Naive thymus-derived CD4-positive, alpha-beta T cell (primary cell): ENCODE measurements at regions not wholly inside any gene's neighbourhood (a gene's known extent, or its start where the extent isn't known, plus 50 kb on each side); places are given as distances from the start of the nearest gene placed in this dataset.

Experiments
- ATAC-seq: fragments of 150-1000 bp; cut with Tn5 transposase; 2 replicates; pipeline ENCODE4 v1.10.0; 2021; ENCODE audit warnings: mild to moderate bottlenecking, moderate library complexity
- CTCF ChIA-PET: fragments of 350-600 bp; sonication (Branson Sonifier 250); formaldehyde crosslinking; loops from one replicate; lab custom pipeline; 2021; ENCODE audit warnings: antibody characterized with exemption; lab: Charles Lee
- POLR2A ChIA-PET: fragments of 350-600 bp; sonication (Branson Sonifier 250); formaldehyde crosslinking; loops from one replicate; lab custom pipeline; 2021; ENCODE audit warnings: antibody characterized with exemption, inconsistent platforms; lab: Charles Lee
- DNase-seq, 9 donors: peaks; one replicate each; pipeline versions ENCODE4 v3.0.0 to v3.0.0-alpha.2; 2020 to 2022; ENCODE audit warnings: mixed read lengths in 1 of 9
- H3K27ac ChIP-seq: one replicate; pipeline ENCODE4 v1.7.0; 2013; ENCODE audit warnings: mild to moderate bottlenecking, low read depth, low read length, moderate library complexity
- H3K27me3 ChIP-seq, 2 donors: one replicate each; pipeline ENCODE4 v1.7.0; 2013; ENCODE audit warnings: low read length in 2 of 2, mild to moderate bottlenecking in 2 of 2, moderate library complexity in 2 of 2; ENCODE audit not compliant: control insufficient read depth in 2 of 2, insufficient read depth in 2 of 2
- H3K36me3 ChIP-seq, 3 experiments: 1 replicate in 2 of 3; 2 replicates in 1 of 3; pipeline ENCODE4 v1.7.0; 2013; ENCODE audit warnings: low read length in 3 of 3, mild to moderate bottlenecking in 3 of 3, moderate library complexity in 1 of 3; ENCODE audit not compliant: insufficient read depth in 3 of 3, control insufficient read depth in 2 of 3
- H3K4me1 ChIP-seq, 2 donors: one replicate each; pipeline ENCODE4 v1.7.0; 2013; ENCODE audit warnings: low read length in 2 of 2, mild to moderate bottlenecking in 2 of 2, moderate library complexity in 1 of 2; ENCODE audit not compliant: control insufficient read depth in 2 of 2, insufficient read depth in 2 of 2
- H3K4me3 ChIP-seq: 2 replicates; pipeline ENCODE4 v1.7.0; 2013; ENCODE audit warnings: mild to moderate bottlenecking, low read length
- H3K9me3 ChIP-seq, 3 experiments: 1 replicate in 2 of 3; 2 replicates in 1 of 3; pipeline ENCODE4 v1.7.0; 2013; ENCODE audit warnings: low read length in 3 of 3; ENCODE audit not compliant: control insufficient read depth in 2 of 3
- H3K27ac Mint-ChIP-seq, 9 donors: one replicate each; pipeline ENCODE4 v1.8.0; 2020 to 2022; ENCODE audit warnings: mixed read lengths in 9 of 9, mild to moderate bottlenecking in 8 of 9, moderate library complexity in 5 of 9, inconsistent platforms in 2 of 9
- H3K27me3 Mint-ChIP-seq, 5 donors: one replicate each; pipeline ENCODE4 v1.8.0; 2021 to 2022; ENCODE audit warnings: mixed read lengths in 5 of 5, mild to moderate bottlenecking in 1 of 5
- H3K36me3 Mint-ChIP-seq, 5 donors: one replicate each; pipeline ENCODE4 v1.8.0; 2020 to 2022; ENCODE audit warnings: mixed read lengths in 5 of 5, mild to moderate bottlenecking in 3 of 5, inconsistent platforms in 1 of 5
- H3K4me1 Mint-ChIP-seq, 7 donors: one replicate each; pipeline ENCODE4 v1.8.0; 2020 to 2022; ENCODE audit warnings: mixed read lengths in 7 of 7, mild to moderate bottlenecking in 3 of 7, inconsistent platforms in 1 of 7
- H3K4me3 Mint-ChIP-seq, 10 donors: one replicate each; pipeline ENCODE4 v1.8.0; 2020 to 2022; ENCODE audit warnings: mild to moderate bottlenecking in 10 of 10, mixed read lengths in 10 of 10, moderate library complexity in 6 of 10, inconsistent platforms in 2 of 10
- H3K9me3 Mint-ChIP-seq, 11 donors: one replicate each; pipeline ENCODE4 v1.8.0; 2020 to 2022; ENCODE audit warnings: mixed read lengths in 11 of 11, mild to moderate bottlenecking in 4 of 11, inconsistent platforms in 1 of 11, moderate library complexity in 1 of 11
- intact Hi-C, 2 donors: fragments of 100-400 bp; cut with micrococcal nuclease; formaldehyde crosslinking; loops; one replicate each; pipeline ENCODE4 v1.15.1; 2023

DNA sequence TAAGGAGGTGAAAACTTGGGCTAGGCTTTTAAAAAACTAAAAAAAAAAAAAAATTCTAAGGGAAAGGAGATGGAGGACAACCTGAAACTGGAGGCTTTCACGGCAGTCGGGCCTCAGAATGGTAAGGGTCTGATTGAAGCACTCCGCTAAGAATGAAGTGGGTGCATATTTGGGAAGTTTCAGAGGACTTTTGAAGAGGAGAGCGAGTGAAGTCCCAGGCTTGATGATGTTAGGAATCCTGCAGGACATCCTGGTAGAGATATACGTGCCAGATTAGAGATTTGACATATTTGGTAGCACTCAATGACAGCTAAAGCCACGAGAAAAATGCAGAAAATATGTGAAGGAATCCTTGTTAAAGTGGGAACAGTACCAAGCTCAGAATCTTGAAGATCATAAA lies 186.2 kb downstream of the SNAPC1 start:
- Histone ChIP-seq H3K4me1 (no peaks in the 10 kb centered on the region), H3K27ac (no peak overlapping the region), H3K9me3 (no peaks in the 10 kb centered on the region), H3K36me3 (no peaks in the 10 kb centered on the region), H3K27me3 (no peaks in the 10 kb centered on the region), H3K4me3 (no peak overlapping the region)
- H3K36me3 Mint-ChIP-seq, result no peaks in the 10 kb centered on the region
- H3K27ac Mint-ChIP-seq, result no peak overlapping the region
- no peak for DNase-seq
- peaks cover 7 to 22% (median 11%) of the 10 kb centered on the region in 5 donors for H3K27me3 Mint-ChIP-seq
- CTCF ChIA-PET, result no interaction called here
- peaks cover 0 to 11% (median 0%) of the 10 kb centered on the region in 11 donors for H3K9me3 Mint-ChIP-seq
- no peak overlapping the region for H3K4me3 Mint-ChIP-seq
- intact Hi-C loops, result no loop called here
- no peaks in the 10 kb centered on the region for H3K4me1 Mint-ChIP-seq
- POLR2A ChIA-PET, result no interaction called here
- ATAC-seq, result no peak

DNA sequence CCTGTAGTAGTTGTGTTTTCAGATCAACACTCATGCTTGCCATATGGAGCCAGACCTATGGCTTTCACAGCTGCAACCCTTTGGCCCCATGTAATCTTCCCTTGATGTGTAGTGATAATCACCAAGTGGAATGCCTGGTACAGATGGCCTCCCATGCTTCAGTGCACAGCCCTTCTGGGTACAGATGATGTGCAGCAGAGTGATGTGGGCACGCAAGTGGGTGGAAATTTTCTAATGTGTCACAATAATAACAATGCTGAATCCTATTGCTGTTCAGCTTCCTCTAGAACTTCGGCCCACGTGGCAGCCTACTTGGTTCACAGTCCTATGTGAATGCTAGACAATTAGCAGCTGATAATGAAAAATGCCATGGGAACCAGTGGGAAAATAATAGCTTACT lies 188.1 kb downstream of the SNAPC1 start:
- H3K9me3 ChIP-seq, result no peaks in the 10 kb centered on the region
- CTCF ChIA-PET, result no interaction called here
- DNase-seq (no peak), ATAC-seq (no peak)
- H3K4me1 ChIP-seq, result no peaks in the 10 kb centered on the region
- no peak overlapping the region for H3K4me3 Mint-ChIP-seq
- no peaks in the 10 kb centered on the region for H3K36me3 ChIP-seq
- H3K4me3 ChIP-seq, result no peak overlapping the region
- H3K27ac ChIP-seq, result no peak overlapping the region
- no peaks in the 10 kb centered on the region for H3K4me1 Mint-ChIP-seq
- H3K27me3 Mint-ChIP-seq, result peaks cover 0 to 25% (median 11%) of the 10 kb centered on the region in 5 donors
- POLR2A ChIA-PET, result no interaction called here
- H3K9me3 Mint-ChIP-seq, result no peaks in the 10 kb centered on the region
- H3K27me3 ChIP-seq, result no peaks in the 10 kb centered on the region
- intact Hi-C loops, result no loop called here
- H3K36me3 Mint-ChIP-seq, result no peaks in the 10 kb centered on the region
- H3K27ac Mint-ChIP-seq, result no peak overlapping the region

DNA sequence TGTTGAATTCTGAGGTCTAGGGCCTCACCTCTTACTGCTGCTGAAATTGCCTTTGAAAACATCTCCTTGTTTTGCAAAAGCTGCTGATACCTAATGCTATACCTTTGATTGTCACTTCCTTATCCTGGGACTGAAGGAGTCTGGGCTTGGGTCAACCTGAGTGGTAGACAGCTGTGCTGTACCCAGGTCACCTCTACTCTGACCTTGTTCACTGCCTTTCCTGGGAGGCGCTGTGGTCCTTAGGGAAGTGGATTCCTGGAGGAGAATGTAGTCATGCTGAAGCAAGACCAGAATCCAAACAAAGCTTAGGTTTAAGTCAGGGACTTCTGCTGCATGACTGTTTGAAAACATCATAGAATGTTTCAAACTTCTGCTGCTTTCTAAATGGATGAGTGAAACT lies 191.4 kb downstream of the SNAPC1 start:
- Histone ChIP-seq H3K27ac (no peak overlapping the region), H3K4me1 (no peaks in the 10 kb centered on the region), H3K4me3 (no peak overlapping the region), H3K36me3 (no peaks in the 10 kb centered on the region), H3K27me3 (no peaks in the 10 kb centered on the region), H3K9me3 (no peaks in the 10 kb centered on the region)
- H3K36me3 Mint-ChIP-seq, result no peaks in the 10 kb centered on the region
- ChIA-PET CTCF (no interaction called here), POLR2A (interaction anchor here (0.6 to 0.7 kb wide), 2 partner anchors 9 to 26 kb away, joined by 3 to 5 read pairs; no protein-coding TSS in a partner anchor)
- H3K27me3 Mint-ChIP-seq, result peaks cover 18 to 32% (median 24%) of the 10 kb centered on the region in 5 donors
- no peaks in the 10 kb centered on the region for H3K4me1 Mint-ChIP-seq
- no peak for ATAC-seq
- DNase-seq, result no peak
- H3K4me3 Mint-ChIP-seq, result no peak overlapping the region
- H3K27ac Mint-ChIP-seq, result no peak overlapping the region
- H3K9me3 Mint-ChIP-seq, result peaks cover 0 to 18% (median 7%) of the 10 kb centered on the region in 11 donors
- intact Hi-C loops, result no loop called here

DNA sequence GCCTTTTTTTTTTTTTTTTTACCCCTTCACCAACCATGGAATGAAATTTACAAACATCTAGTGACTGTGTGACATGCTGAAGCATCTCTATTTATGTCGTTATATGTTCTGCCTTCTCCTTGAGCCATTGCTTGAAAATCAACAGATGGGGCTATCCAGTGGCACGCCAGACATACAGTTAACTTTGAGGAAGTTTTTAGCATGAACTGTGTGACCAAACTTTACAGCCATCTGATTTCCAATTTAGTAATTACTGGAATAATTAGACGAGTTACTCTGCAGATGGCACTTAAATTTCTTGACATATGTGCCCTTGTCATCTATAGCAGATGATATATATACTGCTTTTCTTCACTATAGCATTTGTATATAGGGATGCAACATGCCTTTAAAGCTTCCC lies 192.1 kb downstream of the SNAPC1 start:
- CTCF ChIA-PET, result no interaction called here
- peaks cover 24 to 39% (median 26%) of the 10 kb centered on the region in 5 donors for H3K27me3 Mint-ChIP-seq
- H3K4me3 Mint-ChIP-seq, result no peak overlapping the region

DNA sequence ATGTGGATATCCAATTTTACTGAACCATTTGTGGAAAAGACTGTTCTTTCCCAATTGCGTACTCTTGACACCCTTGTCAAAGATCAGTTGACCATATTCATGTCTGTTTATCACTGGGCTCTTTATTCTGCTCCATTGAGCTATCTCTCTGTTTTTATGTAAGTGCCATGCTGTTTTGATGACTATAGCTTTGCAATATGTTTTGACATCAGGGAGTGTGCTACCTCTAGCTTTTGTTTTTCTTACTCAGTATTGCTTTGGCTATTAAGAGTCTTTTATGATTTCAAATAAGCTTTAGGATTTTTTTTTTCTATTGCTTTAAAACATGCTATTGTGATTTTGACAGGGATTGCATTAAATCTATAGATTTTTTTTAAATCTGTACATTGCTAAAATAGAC lies 194.3 kb downstream of the SNAPC1 start:
- no peaks in the 10 kb centered on the region for H3K36me3 Mint-ChIP-seq
- H3K27ac Mint-ChIP-seq, result no peak overlapping the region
- H3K27me3 ChIP-seq, result no peaks in the 10 kb centered on the region
- ChIA-PET CTCF (no interaction called here), POLR2A (no interaction called here)
- H3K27ac ChIP-seq, result no peak overlapping the region
- H3K4me1 Mint-ChIP-seq, result no peaks in the 10 kb centered on the region
- ATAC-seq (no peak), DNase-seq (no peak)
- H3K9me3 ChIP-seq, result no peaks in the 10 kb centered on the region
- no peaks in the 10 kb centered on the region for H3K36me3 ChIP-seq
- peaks cover 19 to 61% (median 44%) of the 10 kb centered on the region in 5 donors for H3K27me3 Mint-ChIP-seq
- H3K4me3 ChIP-seq, result no peak overlapping the region
- intact Hi-C loops, result no loop called here
- peaks cover 0 to 22% (median 7%) of the 10 kb centered on the region in 11 donors for H3K9me3 Mint-ChIP-seq
- no peaks in the 10 kb centered on the region for H3K4me1 ChIP-seq
- H3K4me3 Mint-ChIP-seq, result no peak overlapping the region

More for the DNA sequence above, 192.1 kb downstream of the SNAPC1 start:
- Histone ChIP-seq H3K36me3 (no peaks in the 10 kb centered on the region), H3K4me1 (no peaks in the 10 kb centered on the region), H3K27me3 (no peaks in the 10 kb centered on the region), H3K27ac (no peak overlapping the region), H3K4me3 (no peak overlapping the region), H3K9me3 (no peaks in the 10 kb centered on the region)
- intact Hi-C loops, result no loop called here
- DNase-seq, result no peak
- peaks cover 0 to 20% (median 7%) of the 10 kb centered on the region in 11 donors for H3K9me3 Mint-ChIP-seq
- ATAC-seq, result no peak
- POLR2A ChIA-PET, result interaction anchor here (0.6 to 0.7 kb wide), 2 partner anchors 8 to 27 kb away, joined by 3 to 5 read pairs; no protein-coding TSS in a partner anchor
- H3K4me1 Mint-ChIP-seq, result no peaks in the 10 kb centered on the region
- no peaks in the 10 kb centered on the region for H3K36me3 Mint-ChIP-seq
- H3K27ac Mint-ChIP-seq, result no peak overlapping the region

DNA sequence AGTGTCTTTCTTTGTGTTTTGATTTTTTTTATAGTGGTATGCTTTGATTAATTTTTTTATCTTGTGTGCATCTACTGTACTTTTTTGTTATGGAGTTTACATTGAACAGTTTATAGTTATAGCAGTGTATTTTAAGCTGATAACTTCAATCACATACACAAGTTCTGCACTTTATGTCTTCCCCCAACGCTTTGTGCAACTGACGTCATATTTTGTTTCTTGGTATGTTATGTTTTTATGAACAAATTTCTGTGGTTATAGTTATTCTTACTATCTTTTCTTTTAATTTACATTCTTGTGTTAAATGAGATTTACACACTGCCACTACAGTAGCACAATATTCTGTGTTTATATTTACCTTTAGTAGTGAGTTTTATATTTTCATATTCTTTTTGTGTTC lies 197.1 kb downstream of the SNAPC1 start:
- CTCF ChIA-PET, result no interaction called here
- Histone ChIP-seq H3K9me3 (no peaks in the 10 kb centered on the region), H3K4me1 (no peaks in the 10 kb centered on the region), H3K27me3 (no peaks in the 10 kb centered on the region), H3K4me3 (no peak overlapping the region), H3K36me3 (no peaks in the 10 kb centered on the region), H3K27ac (no peak overlapping the region)
- Mint-ChIP-seq H3K36me3 (peaks cover 0 to 4% (median 0%) of the 10 kb centered on the region in 5 donors), H3K9me3 (peaks cover 0 to 37% (median 7%) of the 10 kb centered on the region in 11 donors), H3K4me3 (no peak overlapping the region), H3K27ac (no peak overlapping the region), H3K27me3 (peaks cover 14 to 71% (median 60%) of the 10 kb centered on the region in 5 donors), H3K4me1 (no peaks in the 10 kb centered on the region)
- DNase-seq (no peak), ATAC-seq (no peak)
- POLR2A ChIA-PET, result no interaction called here
- intact Hi-C loops, result no loop called here

DNA sequence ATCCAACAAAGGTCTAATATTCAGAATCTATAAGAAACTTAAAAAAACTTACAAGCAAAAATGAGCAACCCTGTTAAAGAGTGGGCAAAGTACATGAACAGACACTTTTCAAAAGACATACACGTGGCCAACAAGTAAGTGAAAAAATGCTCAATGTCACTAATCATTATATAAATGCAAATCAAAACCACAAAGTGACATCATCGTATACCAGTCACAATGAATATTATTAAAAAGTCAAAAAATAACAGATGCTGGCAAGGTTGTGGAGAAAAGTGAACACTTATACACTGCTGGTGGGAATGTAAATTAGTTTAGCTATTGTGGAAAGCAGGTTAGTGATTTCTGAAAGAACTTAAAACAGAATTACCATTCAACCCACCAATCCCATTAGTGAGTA lies 199.1 kb downstream of the SNAPC1 start:
- POLR2A ChIA-PET, result no interaction called here
- CTCF ChIA-PET, result no interaction called here
- H3K27me3 Mint-ChIP-seq, result peaks cover 20 to 70% (median 54%) of the 10 kb centered on the region in 5 donors
- H3K27ac ChIP-seq, result no peak overlapping the region
- DNase-seq, result no peak
- H3K36me3 ChIP-seq, result no peaks in the 10 kb centered on the region
- H3K36me3 Mint-ChIP-seq, result peaks cover 0 to 4% (median 0%) of the 10 kb centered on the region in 5 donors
- H3K4me3 Mint-ChIP-seq, result no peak overlapping the region
- no peak for ATAC-seq
- H3K9me3 Mint-ChIP-seq, result peaks cover 0 to 34% (median 5%) of the 10 kb centered on the region in 11 donors
- no peaks in the 10 kb centered on the region for H3K4me1 ChIP-seq
- no peaks in the 10 kb centered on the region for H3K4me1 Mint-ChIP-seq
- H3K9me3 ChIP-seq, result no peaks in the 10 kb centered on the region
- no peak overlapping the region for H3K27ac Mint-ChIP-seq
- intact Hi-C loops, result no loop called here
- H3K27me3 ChIP-seq, result no peaks in the 10 kb centered on the region
- H3K4me3 ChIP-seq, result no peak overlapping the region
